T-helper 2 cell (primary cell): ENCODE measurements at regions not wholly inside any gene's neighbourhood (a gene's known extent, or its start where the extent isn't known, plus 50 kb on each side); places are given as distances from the start of the nearest gene placed in this dataset.

Experiments
- DNase-seq, 5 experiments: peaks; one replicate each; pipeline versions ENCODE4 v3.0.0 to v3.0.0-alpha.2; 2012 to 2022

DNA sequence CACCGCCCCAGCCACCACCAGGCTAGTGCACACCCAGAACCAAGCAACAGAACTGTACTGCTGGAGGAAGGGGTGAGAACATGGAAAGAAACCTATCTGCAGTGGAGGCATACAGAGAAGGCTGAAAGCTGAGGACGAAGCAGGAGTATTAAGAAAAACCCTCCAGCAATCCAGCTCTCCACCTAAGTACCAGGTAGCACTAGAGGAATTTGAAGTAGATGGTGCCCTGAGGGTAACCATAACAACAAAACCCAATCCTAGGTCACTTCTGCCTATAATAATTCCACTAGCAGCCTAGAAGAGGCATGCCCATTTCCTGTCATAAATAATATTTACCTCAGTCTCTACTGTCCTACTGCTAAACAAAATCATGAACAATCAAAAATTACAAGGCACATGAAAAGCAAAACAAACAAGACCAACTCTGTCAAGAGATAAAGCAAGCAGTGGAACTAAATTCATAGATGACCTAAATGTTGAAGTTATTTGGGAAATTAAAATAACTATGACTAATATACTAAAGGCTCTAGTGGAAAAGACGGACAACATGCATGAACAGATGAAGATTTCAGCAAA is 51.1 kb downstream of the HYCC1 start:
- DNase-seq = no peak

GRCh38 chr7:22958742-22959141 is 55.2 kb downstream of the HYCC1 start:
- DNase-seq = no peak

GRCh38 chr7:22954251-22954650 is 59.7 kb downstream of the HYCC1 start:
- DNase-seq = no peak

DNA sequence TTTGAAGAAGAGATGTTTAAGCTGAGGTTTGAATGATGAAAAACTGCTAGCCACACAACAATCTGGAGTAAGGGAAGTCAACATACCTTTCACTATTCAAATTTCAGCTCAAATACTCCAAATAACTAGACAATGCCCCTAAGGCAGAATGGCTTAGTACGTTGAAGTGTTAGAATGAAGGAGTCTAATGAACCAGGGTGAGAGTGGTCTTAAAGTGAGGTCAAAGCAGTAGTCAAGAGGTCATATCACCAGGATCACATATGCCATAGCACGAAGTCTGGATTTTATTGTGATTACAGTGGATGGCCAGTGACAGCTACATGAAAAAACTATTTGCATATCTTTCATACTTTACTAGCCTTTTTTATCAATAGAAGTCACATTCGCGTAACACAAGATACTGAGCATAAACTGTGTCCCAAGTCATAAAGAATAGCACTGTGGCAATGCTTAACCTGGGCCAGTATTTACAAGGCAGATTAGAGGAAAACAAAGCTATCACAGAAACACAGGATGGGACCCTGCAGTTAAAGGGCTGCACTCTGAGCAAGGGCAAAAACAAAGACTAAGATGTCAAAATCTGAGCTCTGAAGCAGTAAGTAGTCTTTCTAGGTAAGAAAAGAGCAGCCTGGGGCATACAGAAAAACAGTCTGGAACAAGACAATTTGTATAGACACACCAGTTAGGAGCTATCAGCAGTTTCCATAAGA is 61.5 kb downstream of the HYCC1 start:
- DNase-seq = no peak

DNA sequence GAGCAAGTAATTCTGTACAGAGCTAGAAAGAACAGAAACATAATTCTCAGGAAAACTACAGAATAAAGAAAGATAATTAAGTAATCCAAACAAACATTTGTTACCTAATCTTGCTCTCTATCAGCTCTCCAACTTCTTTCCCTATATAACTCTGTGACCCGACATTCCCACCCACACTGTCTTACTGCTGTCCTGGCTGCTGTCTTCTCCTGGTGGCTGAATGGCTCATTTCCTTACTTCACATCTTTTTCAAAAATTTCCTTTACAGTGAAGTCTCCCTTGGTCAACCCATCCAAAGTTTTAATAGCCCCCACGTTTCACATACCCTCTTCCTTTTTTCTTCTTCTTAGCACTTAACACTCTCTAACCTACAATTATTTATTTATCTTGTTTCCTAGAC is 64.0 kb downstream of the HYCC1 start:
- no peak for DNase-seq

DNA sequence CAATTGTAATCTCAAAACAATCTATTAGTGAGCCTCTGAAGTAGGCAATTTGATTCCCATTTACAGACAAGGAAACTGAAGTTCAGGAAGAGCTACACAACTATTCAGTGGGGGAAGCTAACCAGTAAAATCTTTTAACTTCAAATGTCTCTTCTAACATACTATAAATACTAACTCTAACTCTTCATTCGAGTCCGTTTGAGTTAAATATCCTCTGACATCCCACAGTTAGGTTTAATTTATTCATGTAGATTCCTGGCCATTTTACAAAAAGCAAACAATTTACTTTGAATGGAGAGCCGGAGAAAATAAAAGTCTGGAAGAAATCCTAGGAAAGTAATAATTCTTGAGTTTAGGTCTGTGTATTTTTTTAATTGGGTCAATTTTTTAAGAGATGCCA is 64.7 kb downstream of the HYCC1 start:
- no peak for DNase-seq

- no peak for DNase-seq
Observed at GRCh38 chr7:22948770-22949169, 65.2 kb downstream of the HYCC1 start.

- no peak for DNase-seq
Observed at GRCh38 chr7:22945584-22945983, 68.3 kb downstream of the HYCC1 start.

GRCh38 chr7:22944510-22944909 is 69.4 kb downstream of the HYCC1 start:
- DNase-seq = no peak

DNA sequence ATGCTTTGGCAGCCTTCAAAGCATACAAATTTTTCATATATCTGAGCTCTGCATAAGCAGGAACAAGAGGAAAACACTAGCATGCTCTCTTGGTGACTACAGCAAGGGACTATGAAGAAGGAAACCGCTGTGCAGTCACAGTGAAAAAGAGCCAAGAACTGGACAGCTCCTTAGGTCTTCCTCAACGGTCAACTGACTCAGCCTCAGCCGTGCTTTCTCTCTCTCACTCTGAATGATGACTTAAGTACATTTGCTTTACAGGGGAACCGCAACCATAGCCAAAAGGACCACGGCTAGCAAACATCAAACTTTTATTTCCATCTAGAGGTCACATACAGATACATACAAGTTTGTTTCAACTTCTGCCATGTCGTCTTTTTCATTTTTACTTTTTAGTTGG is 69.9 kb downstream of the HYCC1 start:
- no peak for DNase-seq

- DNase-seq = no peak
Observed at GRCh38 chr7:22942191-22942590, 71.7 kb downstream of the HYCC1 start.

DNA sequence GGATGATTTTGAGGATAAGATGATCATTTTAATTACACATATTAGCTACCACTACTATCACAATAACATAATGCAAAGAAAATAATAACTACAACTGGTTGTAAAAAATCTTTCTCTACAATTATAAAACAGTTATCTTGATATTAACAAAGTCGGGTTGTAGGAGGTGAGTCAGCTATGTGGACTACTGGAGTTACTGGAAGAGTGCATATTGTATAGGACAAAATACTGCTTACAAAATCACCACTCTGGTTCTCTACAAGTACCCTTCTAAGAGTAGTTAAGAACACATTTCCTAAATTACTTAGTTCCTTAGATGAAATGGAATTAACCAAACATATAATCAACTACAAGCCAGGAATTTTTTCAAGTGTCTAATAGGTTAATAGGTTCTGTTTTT is 74.1 kb downstream of the HYCC1 start:
- no peak for DNase-seq

DNA sequence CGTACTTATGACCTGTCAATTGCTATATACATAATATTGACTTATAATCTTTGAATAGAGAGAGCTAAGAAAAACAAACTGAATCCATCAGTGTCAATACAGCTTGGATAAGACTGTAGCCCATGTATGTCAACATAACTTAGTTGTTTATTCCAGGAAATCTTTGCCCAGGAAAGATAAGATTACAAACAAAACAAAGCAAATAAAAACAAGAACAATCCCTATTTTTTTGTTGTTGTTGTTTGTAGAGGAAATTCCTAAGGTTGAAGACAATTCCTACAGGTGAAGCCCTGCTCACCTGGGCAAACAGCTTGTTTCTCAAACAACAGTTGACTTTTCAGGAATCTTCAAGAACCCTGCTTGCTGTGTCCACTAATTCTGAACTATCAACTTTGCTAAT is 76.0 kb downstream of the HYCC1 start:
- no peak for DNase-seq

- no peak for DNase-seq
Observed at GRCh38 chr7:22936246-22936645, 77.7 kb downstream of the HYCC1 start.

- no peak for DNase-seq
Observed at GRCh38 chr7:22935269-22935668, 78.7 kb downstream of the HYCC1 start.

DNA sequence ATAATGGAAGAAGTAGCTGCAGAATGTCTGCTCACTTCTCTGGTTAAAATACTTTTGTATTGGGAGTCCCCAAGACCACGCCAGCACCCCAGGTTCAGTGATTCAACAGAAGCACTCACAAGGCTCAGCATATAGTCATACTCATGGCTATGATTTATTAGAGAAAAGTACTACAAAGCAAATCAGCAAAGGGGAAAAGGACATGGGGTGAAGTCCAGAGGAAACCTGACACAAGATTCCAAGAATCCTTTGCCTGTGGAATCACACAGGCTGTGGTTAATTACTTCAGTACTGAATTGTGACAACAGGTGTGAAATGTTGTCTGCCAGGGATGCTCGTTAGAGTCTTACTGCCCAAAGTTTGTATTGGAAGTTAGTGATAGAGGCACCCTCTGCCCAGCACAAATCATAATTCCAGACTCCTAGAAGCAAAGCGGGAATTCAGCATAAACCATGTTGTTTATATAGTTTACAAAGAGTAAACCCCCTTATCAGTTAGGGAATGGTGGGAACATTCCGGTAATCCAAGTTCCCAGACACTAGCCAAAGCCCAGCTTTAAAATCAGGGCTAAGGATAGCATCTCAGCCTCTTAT is 79.4 kb downstream of the HYCC1 start:
- no peak for DNase-seq

DNA sequence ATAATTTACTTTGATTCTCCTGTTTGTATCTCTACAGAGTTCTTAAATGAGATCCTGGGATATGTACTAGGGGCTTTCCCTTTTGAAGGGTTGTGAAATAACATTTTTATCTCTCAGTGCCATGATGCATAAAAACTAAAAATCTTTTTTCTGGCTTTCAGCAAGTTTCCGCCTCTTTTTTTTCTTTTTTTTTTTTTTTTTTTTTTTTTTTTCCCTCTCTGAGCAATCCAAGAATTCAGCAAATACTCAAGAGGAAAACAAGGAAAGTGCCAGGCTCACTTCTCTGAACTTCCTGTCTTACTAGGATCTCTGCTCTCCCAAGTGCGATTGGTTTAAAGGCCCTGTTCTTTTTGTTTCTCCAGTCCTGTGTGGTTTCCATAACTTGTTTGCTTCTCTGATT is 79.9 kb downstream of the HYCC1 start:
- DNase-seq = no peak

DNA sequence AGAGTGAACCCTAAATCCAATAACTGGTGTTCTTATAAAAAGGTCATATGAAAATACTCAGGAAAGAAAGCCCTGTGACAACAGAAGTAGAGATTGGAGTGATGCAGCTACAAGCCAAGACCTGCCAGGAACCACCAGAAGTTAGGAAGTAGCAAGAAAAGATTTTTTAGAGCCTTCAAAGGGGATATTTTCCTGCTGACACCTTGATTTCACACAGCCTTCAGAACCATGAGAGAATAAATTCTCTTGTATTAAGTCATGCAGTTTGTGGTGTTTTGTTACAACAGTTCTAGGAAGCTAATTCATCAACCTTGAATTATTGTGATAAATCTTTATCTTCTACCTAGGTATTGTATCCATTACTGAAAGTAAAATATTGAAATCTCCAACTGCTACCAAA is 81.0 kb downstream of the HYCC1 start:
- no peak for DNase-seq

GRCh38 chr7:22931011-22931410 is 82.9 kb downstream of the HYCC1 start:
- no peak for DNase-seq

DNA sequence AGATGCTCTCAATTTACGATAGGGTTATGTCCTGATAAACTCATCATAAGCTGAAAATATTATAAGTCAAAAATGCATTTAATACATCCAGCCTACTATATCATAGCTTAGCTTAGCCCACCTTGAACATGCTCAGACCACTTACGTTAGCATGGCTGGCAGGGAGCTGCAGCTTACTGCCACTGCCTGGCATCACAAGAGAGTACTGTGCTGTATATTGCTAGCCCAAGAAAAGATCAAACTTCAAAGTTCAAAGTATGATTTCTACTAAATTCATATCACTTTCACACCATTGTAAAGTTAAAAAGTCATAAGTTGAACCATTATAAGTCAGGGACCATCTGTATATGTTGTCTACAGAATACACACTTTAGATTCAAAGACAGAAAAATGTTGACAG is 91.6 kb downstream of the HYCC1 start:
- DNase-seq = no peak

GRCh38 chr7:22921386-22922086 is 92.4 kb downstream of the HYCC1 start:
- DNase-seq = no peak

DNA sequence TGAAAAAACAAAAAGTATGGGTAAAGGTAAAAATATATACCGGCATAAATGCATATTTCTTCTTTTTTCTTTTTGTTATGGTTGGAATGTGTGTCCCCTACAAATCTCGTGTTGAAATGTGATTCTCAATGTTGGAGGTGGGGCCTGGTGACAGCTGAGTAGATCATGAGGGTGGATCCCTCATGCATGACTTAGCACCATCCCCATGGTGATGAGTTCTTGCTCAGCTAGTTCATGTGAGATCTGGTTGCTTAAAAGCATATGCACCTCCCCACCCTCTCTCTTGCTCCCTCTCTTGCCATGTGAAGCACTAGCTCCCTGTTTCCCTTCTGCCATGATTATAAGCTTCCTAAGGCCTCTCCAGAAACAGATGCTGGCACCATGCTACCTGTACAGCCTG is 93.3 kb downstream of the HYCC1 start:
- no peak for DNase-seq

- no peak for DNase-seq
Observed at GRCh38 chr7:22913158-22913557, 90.5 kb upstream of the TOMM7 start.

- no peak for DNase-seq
Observed at GRCh38 chr7:22911889-22912288, 89.2 kb upstream of the TOMM7 start.
